Omental fat pad (tissue), 3 donors: ENCODE measurements at regions not wholly inside any gene's neighbourhood (a gene's known extent, or its start where the extent isn't known, plus 50 kb on each side); places are given as distances from the start of the nearest gene placed in this dataset.
"Not testable (repeated sequence)": the region's sequence is repeated elsewhere in the genome, so short reads cannot be mapped to it uniquely, and the experiment has no call there.

ENCODE experiments used
- ATAC-seq: fragments of 150-250 bp; one replicate; pipeline ENCODE4 v1.9.1; 2016; ENCODE audit warnings: mild to moderate bottlenecking, moderate library complexity; ENCODE audit not compliant: low FRiP score
- DNase-seq: peaks from one replicate; pipeline ENCODE4 v3.0.0-alpha.2; 2019; ENCODE audit warnings: low spot score
- CTCF ChIP-seq, 3 donors: fragments of 450-650 bp; IDR thresholded peaks; one replicate each; pipeline ENCODE4 v1.5.1; 2016 to 2017; ENCODE audit warnings: antibody characterized with exemption in 3 of 3, mild to moderate bottlenecking in 3 of 3, moderate library complexity in 2 of 3

DNA sequence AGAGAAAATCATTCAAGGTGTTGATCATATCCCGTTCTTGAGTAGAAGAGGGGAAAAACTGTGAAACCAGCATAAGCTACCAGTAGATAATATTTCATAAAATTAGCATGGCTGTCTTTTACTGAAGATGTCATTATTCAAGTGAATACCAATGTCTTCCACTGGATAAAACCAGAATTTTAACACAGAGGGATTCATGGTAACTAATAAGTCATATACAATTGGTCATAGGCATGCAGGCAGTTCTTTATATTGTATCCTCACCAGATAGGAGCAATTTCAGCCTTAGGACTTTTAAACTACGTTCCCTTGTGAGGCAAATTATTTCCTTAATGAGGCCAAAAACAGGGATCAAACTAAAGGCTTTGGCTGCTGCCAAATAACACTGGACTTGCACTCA, 202.3 kb upstream of the PITRM1 start:
- no peak for TF ChIP-seq CTCF (IDR thresholded peaks at IDR 0.05)
- DNase-seq (no peak), ATAC-seq (no peak)

- not testable (repeated sequence) for ATAC-seq, DNase-seq
Measured at GRCh38 chr10:3373374-3374027, 200.9 kb upstream of the PITRM1 start.

GRCh38 chr10:3372281-3372680, 199.7 kb upstream of the PITRM1 start:
- ATAC-seq (no peak), DNase-seq (no peak)

DNA sequence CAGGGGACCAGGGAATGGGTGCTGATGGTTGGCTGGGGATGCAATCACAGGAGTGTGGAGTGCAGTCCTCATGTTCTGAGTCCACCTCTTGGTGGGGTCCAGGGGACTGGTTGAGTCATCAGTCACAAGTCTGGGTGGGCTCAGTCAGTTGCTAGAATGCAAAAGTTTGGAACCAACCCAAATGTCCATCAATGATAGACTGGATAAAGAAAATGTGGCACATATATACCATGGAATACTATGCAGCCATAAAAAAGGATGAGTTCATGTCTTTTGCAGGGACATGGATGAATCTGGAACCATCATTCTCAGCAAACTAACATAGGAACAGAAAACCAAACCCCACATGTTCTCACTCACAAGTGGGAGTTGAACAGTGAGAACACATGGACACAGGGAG, 199.0 kb upstream of the PITRM1 start:
- not testable (repeated sequence) for DNase-seq, ATAC-seq

More at GRCh38 chr10:3372281-3372680, 199.7 kb upstream of the PITRM1 start:
- TF ChIP-seq CTCF (IDR thresholded peaks at IDR 0.05), result no peak

DNA sequence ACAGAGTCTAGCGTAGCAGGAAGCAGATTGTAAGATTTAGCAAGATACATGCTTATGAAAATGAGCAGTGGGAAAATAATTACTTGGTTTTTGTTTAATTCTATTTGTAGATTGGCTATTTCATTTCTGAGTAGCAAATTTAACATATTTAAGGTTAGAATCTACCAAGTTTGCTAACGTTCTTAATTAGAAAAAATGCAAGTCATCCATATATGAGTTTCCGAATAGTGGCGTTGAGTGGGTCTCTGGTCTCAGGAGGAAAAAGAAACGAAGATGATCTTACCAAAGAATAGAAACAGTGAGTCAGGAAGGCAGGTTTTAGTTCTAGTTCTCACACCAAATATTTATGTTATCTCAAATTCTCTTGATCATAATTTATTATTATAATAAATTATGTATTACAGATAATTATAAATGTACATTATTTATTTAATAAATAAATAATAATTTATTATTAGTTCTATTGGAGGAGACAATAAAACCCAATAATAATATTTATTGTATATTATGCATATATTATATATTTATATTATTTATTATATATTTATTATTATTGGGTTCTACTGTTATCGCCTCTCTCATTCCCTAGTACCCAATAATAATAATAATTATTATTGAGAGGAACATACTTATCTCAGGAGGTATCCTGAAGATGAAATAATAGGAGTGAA, 194.3 kb upstream of the PITRM1 start:
- ATAC-seq, result no peak
- no peak for TF ChIP-seq CTCF (IDR thresholded peaks at IDR 0.05)

GRCh38 chr10:3366043-3366442, 193.5 kb upstream of the PITRM1 start:
- ATAC-seq (no peak), DNase-seq (no peak)
- no peak for TF ChIP-seq CTCF (IDR thresholded peaks at IDR 0.05)

More for the DNA sequence above, 194.3 kb upstream of the PITRM1 start:
- no peak for DNase-seq

GRCh38 chr10:3365630-3366029, 193.0 kb upstream of the PITRM1 start:
- TF ChIP-seq CTCF (IDR thresholded peaks at IDR 0.05), result no peak
- DNase-seq (no peak), ATAC-seq (no peak)

GRCh38 chr10:3364768-3365480, 192.3 kb upstream of the PITRM1 start:
- no peak for TF ChIP-seq CTCF (IDR thresholded peaks at IDR 0.05)
- DNase-seq (no peak), ATAC-seq (no peak)
